OCI-LY7 (cell line): ENCODE measurements at regions not wholly inside any gene's neighbourhood (a gene's known extent, or its start where the extent isn't known, plus 50 kb on each side); places are given as distances from the start of the nearest gene placed in this dataset.

Source experiments
- EZH2phosphoT487 ChIP-seq: fragments of 200-600 bp; sonication (generic); IDR thresholded peaks from 2 replicates; pipeline ENCODE4 v1.6.1; 2018; ENCODE audit warnings: low read depth, borderline replicate concordance, mild to moderate bottlenecking, mixed run types, antibody characterized with exemption, low read length, moderate library complexity, mixed read lengths
- TF ChIP-seq, protein P1 (sequence below): fragments of 200-600 bp; sonication (generic); conservative IDR thresholded peaks from 2 replicates; pipeline ENCODE4 v1.5.1; 2014; ENCODE audit warnings: mild to moderate bottlenecking, antibody characterized with exemption, low read length, moderate library complexity, mixed read lengths

DNA sequence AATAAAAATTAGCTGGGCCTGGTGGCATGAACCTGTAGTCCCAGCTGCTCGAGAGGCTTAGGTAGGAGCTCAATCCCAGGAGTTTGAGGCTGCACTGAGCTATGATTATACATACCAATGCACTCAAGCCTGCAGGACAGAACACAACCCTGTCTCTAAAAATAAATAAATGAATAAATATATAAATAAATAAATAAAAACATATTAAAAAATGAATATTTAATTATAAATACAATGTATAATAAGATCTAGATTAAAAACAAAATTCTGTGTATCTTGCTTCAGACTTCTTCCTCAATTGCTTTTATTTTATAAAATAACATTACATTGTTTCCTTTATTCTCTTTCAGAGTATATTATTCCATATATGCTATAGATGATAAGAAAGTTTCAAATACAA lies 1964.1 kb downstream of the PCDH9 start:
- TF ChIP-seq, protein P1, sequence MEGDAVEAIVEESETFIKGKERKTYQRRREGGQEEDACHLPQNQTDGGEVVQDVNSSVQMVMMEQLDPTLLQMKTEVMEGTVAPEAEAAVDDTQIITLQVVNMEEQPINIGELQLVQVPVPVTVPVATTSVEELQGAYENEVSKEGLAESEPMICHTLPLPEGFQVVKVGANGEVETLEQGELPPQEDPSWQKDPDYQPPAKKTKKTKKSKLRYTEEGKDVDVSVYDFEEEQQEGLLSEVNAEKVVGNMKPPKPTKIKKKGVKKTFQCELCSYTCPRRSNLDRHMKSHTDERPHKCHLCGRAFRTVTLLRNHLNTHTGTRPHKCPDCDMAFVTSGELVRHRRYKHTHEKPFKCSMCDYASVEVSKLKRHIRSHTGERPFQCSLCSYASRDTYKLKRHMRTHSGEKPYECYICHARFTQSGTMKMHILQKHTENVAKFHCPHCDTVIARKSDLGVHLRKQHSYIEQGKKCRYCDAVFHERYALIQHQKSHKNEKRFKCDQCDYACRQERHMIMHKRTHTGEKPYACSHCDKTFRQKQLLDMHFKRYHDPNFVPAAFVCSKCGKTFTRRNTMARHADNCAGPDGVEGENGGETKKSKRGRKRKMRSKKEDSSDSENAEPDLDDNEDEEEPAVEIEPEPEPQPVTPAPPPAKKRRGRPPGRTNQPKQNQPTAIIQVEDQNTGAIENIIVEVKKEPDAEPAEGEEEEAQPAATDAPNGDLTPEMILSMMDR = no peak
- TF ChIP-seq EZH2phosphoT487 = no peak
